Body of pancreas (tissue), 4 donors: ENCODE measurements at regions not wholly inside any gene's neighbourhood (a gene's known extent, or its start where the extent isn't known, plus 50 kb on each side); places are given as distances from the start of the nearest gene placed in this dataset.

Experiments used
- POLR2A ChIP-seq, 3 donors: fragments of 450-650 bp; IDR thresholded peaks; one replicate each; pipeline ENCODE4 v1.6.1; 2016; ENCODE audit warnings: antibody characterized with exemption in 3 of 3, mild to moderate bottlenecking in 2 of 3
- TF ChIP-seq, protein P1 (sequence below), 7 experiments: fragments of 450-650 bp in 4 of 7; fragments of 200-600 bp in 3 of 7; sonication (generic) in 3 of 7; IDR thresholded peaks; one replicate each; pipeline ENCODE4 v1.5.1; 2016 to 2019; ENCODE audit warnings: antibody characterized with exemption in 7 of 7

DNA sequence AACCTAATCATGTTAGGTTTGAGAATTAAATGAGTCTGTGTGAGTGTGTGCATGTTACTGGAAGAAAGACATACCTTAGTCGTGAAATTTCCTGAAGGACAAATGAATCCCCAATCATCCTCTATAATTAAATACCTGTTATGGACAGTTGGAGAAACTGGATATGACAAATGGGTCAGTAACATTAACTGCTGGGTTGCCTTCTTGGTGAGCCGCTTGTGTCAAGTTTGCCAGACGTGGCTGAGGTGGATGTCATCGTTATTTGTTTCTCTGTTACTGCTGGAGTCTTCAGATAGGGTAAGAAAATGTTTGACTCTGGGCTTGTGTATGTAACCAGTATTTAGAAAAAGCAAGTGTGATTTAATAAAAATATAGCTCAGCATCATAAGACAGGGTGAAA, 131.6 kb downstream of the CAND1 start:
- TF ChIP-seq POLR2A (IDR thresholded peaks at IDR 0.05) = no peak
- TF ChIP-seq, protein P1, sequence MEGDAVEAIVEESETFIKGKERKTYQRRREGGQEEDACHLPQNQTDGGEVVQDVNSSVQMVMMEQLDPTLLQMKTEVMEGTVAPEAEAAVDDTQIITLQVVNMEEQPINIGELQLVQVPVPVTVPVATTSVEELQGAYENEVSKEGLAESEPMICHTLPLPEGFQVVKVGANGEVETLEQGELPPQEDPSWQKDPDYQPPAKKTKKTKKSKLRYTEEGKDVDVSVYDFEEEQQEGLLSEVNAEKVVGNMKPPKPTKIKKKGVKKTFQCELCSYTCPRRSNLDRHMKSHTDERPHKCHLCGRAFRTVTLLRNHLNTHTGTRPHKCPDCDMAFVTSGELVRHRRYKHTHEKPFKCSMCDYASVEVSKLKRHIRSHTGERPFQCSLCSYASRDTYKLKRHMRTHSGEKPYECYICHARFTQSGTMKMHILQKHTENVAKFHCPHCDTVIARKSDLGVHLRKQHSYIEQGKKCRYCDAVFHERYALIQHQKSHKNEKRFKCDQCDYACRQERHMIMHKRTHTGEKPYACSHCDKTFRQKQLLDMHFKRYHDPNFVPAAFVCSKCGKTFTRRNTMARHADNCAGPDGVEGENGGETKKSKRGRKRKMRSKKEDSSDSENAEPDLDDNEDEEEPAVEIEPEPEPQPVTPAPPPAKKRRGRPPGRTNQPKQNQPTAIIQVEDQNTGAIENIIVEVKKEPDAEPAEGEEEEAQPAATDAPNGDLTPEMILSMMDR (IDR thresholded peaks at IDR 0.05) = no peak
